GM21447 (cell line): ENCODE measurements at regions not wholly inside any gene's neighbourhood (a gene's known extent, or its start where the extent isn't known, plus 50 kb on each side); places are given as distances from the start of the nearest gene placed in this dataset.

Experiments used
- ATAC-seq: cut with Tn5 transposase; IDR thresholded peaks from one replicate; pipeline ENCODE4 v1.9.1; 2021; ENCODE audit not compliant: unreplicated experiment

- no peak for ATAC-seq
These were observed 123.3 kb upstream of the STT3B start for GRCh38 chr3:31409389-31409788.

- no peak for ATAC-seq
These were observed 122.9 kb upstream of the STT3B start for GRCh38 chr3:31409866-31410265.

DNA sequence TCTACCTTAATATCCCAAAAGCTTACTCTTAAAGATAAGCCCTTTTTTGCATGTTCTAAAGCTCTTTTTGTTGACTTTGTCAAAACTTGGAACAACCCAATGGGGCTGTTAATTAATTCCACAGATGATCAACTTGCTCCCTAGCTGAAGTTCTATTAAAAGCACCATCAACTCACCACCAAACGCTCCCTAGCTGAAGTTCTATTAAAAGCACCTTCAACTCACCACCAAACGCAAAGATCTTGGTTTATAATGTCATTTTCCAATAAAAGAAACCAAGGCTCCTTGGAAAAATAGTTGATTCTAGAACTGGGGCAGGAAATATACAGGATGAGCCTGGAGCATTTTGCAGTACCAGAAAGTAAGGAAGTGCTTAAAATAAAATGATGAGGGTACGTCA lies 122.3 kb upstream of the STT3B start:
- ATAC-seq, result no peak

DNA sequence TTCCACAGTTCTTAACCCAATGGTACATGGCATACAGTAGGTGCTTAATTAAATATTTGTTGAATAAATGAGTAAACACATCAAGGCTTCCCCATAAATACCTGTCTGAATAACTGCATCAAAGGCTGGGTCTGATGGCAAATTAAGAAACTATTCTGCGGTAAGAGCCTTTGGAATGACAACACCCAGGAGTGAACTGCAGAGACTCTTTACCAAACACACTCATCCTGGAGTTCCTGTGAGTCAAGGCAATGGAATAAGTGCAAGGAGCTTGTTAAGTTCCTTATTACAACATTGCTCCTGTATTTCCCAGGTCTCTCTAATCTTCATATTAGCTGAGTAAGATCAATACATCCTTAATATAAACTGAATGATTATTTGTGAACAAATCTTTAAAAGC lies 119.9 kb upstream of the STT3B start:
- ATAC-seq, result no peak

- no peak for ATAC-seq
These were observed 119.2 kb upstream of the STT3B start for GRCh38 chr3:31413515-31413914.

DNA sequence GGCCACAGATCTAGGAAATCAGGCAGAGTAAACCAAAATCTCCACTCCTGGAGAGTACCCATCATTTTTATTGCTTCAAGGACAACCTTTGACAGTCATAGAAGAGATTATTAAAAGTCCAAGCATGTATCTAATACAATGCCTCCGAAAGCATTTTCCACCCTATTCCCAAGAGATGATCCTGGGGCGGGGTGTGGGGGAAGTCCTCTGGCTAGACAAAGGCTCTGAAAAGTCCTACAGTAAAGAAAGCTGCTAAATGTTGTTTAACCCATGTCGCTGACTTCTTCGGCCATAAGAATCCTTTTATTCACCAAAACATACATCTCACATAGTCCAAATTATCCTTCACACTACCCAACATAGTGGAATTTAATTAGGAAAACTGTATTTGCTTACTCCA lies 115.7 kb upstream of the STT3B start:
- ATAC-seq, result no peak

GRCh38 chr3:31417486-31417885 lies 115.2 kb upstream of the STT3B start:
- no peak for ATAC-seq

DNA sequence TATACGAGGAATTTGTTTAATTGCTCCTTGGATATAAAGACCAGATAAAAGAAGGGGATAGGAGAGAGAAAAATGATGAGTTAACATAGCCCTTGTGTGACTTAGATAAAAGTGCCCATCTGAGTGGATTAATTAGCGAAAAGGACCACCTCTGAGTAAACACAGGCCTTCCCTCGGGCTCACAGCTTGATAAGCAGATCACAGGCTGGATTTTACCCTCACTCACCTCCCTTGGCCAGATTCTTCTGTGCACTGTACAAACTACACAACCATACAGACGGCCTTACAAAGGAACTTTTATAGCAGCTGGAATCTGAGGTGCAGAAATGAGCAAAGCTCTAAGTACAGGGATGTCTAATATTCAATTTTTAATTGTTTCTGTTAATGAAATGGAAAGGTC lies 112.4 kb upstream of the STT3B start:
- ATAC-seq, result no peak

DNA sequence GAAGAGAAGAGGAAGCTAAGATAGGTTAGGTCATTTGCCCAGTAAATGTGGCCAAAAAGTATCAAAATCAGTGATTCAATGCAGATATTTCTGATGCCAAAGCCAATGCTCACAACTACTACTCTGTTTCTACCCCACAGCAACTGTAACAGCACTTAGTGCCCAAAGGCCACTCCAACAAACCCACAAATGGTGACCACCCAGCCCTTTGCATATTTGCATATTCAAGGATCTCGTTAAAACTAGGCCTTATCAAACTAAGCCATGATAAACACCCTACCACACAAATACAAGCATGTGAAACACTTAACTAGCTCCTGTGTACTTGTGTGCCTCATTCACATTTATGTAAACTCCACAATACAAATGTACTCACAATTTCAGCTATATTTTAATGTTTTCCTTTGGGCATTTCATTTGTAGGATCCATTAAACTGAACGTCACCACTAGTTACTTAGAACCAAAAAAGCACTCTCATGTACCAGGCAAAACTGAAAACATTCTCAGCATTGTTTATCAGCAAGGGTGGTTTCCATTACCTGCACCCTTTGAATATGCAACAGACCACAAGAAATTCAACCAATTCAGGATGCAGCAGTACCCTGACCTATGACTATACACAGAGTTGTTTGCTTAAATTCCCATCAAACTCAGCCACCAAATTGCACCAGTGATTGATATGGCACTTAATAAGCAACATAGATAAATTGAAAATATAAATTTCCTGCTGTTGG lies 111.2 kb upstream of the STT3B start:
- no peak for ATAC-seq

DNA sequence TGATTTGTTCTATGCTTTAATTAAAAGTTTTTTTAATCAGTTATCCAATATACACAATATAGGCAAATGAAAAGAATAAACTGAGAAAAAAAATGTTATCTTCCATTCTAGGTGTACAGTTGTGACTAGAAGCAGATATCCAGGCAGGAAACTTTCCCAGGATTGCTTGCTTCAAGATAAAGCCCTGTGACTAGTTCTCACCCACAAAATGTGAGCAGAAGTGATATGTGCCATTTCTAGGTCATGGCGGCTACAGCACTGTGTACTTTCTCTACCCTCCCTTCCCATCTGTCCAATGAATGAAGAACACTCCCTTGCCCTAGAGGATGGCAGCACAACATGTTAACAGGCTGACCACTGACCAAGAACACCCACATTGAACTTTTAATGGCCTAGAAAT lies 110.5 kb upstream of the STT3B start:
- ATAC-seq, result no peak

DNA sequence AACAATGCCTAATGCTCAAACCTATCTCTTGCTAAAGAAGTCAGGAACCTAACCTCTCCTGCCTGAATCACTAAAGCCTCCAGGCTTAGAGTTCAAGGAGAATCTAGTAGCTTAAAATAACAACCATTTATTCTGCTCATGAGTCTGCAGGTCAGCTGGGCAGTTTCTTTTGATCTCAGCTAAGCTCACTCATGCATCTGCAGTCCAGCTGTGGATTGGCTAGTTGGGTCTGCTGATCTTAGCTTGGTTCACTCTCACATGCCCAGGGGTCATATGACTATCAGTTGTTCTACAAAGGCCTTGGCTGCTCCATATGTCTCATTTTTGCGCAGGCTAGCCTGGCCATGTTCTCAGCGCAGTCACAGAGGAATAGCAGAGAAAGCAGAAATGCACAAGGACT lies 109.2 kb upstream of the STT3B start:
- no peak for ATAC-seq

- no peak for ATAC-seq
These were observed 107.3 kb upstream of the STT3B start for GRCh38 chr3:31425401-31425800.

GRCh38 chr3:31427623-31428022 lies 105.1 kb upstream of the STT3B start:
- no peak for ATAC-seq

GRCh38 chr3:31431321-31431720 lies 101.4 kb upstream of the STT3B start:
- no peak for ATAC-seq

- no peak for ATAC-seq
These were observed 99.6 kb upstream of the STT3B start for GRCh38 chr3:31432897-31433678.

- peak; percentile 55 for ATAC-seq
These were observed 99.1 kb upstream of the STT3B start for GRCh38 chr3:31433679-31433992.

DNA sequence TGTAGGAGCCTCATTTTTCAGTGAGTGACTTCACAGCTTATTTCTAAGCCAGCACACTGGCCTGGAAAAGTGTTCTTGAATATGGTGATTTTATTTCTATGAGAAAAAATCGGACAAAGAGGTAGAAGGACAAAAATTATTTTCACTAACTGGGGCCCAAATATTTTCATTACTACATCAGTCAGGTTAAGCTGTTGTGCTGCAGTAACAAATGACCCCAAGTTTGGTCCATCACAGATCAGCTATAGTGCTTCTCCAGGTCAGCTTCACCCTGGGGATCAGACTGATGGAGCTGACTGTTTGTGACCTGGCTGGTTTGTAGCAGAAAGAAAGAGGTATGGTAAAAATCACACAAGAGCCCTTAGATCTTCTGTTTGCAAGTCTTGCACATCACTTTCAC lies 97.9 kb upstream of the STT3B start:
- no peak for ATAC-seq

DNA sequence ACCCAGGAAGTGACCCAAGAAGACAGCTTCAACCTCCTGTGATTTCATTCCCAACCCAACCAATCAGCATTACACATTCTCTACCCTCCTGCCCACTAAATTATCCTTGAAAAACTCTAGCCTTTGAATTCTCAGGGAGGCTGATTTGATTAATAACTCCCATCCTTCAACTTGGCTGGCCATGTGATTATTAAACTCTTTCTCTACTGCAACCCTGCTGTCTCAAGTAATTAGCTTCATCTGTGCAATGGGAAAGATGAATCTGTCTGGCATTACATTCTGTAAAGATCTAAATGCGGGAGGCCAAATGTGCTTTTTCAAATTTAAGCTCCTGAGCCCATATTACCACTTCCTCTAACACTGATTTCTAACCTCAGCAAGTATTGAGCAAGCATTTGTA lies 95.9 kb upstream of the STT3B start:
- no peak for ATAC-seq

- ATAC-seq, result no peak
These were observed 94.0 kb upstream of the STT3B start for GRCh38 chr3:31438742-31439141.

- no peak for ATAC-seq
These were observed 92.6 kb upstream of the STT3B start for GRCh38 chr3:31439890-31440750.

DNA sequence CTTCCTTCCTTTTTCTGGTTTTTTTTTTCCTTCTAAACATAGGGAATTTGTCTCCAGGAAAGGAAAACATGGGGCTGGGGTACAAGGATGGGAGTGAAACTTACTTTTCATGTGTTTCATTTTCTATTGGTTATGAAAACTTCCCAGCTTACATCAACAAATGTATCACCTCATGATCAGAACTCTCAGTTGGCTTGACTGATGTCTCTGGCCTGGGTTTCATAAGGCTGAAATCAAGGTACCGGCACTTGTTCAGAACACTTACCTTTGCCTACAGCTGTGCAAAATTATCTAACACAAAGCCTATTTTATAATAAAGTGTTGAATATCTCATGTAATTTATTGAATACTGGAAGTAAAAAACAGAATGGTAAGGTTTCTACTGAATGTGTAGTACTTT lies 91.8 kb upstream of the STT3B start:
- ATAC-seq, result no peak

DNA sequence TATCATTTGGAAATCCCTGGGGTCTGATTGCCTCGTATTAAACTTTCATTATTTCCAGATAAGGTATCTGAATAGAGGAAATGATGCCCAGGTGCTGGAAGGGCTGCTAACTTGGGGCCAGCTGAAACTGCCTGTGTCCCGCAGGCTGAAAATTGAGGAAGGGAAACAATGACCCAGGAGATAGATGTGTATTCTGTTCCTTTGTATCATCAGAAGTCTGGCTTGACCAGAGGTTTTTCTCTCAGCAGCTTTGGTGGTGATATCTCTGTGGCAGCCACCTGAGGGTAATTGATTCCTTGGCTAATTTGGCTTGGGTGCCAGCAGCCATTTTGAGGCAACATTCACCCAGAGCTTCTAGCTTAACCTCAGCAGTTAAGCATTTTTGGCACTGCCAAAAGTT lies 90.0 kb upstream of the STT3B start:
- no peak for ATAC-seq
